ENCODE measurements at regions not wholly inside any gene's neighbourhood (a gene's known extent, or its start where the extent isn't known, plus 50 kb on each side); places are given as distances from the start of the nearest gene placed in this dataset.

DNA sequence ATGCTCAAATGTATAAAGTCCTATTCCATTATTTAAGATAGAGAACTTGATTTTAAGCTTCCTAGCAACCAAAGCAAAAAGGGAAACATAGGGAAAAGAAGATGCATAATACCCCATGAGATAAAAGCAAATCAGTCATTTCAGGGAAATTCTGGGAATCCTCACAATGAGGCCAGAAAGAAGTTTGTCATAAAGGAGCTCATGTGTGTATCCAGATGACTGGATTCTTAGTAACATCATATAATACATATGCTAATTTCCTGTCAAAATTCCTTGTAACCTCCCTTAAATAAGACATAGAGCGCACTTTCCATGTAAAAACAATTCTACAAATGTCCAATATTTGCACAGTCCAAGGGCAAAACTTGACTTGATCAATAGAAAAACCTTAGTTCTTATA lies 411.0 kb upstream of the WWC1 start:
- no peak for DNase-seq

DNA sequence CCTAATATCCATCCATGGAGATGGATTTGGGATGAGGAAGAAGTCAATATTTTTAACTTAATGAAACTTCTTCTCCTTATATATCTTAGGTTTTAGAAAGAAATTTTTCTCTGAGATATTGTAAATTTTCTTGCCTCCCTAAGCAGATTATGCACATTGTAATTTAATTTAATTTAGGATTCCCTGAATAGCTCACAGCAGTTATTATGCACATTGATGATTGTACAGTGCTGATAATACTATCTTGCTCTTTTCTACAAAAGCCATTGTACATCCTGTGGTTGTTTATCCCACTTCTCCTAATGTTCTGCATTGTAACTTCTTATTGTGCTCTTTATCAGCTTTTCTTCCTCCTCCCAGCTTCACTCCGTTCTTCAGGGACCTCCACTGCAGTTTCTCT lies 410.4 kb upstream of the WWC1 start:
- no peak for DNase-seq

DNA sequence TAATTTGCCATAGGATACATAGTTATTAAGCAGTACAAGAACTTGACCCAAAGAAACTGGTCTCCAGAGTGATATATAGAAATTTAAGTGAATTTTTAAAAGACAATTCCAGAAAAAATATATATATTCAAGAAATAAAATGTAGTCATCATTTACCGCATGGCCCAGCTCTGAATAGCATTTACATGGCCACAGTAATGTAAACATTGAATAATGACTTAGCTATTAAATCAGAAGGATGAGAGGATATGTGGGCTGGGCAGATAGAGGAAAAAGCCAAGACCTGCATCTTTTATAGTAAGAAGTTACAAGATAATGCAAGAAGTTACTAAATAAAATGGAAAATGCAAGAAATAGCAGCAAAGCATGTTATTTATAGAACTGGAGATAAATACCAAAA lies 405.2 kb upstream of the WWC1 start:
- no peak for DNase-seq

DNA sequence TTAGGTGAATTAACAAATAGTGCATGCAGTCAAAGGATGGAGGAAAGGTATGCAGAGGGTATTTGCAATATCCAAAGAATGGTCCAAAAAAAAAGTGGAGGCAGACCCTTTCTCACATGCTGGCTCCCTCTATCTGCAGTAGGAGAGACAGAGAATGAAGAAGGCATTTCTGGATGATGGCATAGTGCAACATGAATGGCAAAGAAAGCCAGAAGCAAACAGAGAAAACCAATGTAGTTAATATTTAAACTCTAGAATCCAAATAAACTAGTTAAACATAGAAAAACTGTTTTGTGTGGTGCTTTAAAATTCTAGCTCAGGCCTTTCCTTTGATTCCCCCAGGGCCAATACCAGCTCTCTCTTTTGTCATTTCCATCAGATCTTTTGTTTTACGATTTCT lies 403.1 kb upstream of the WWC1 start:
- DNase-seq = no peak

DNA sequence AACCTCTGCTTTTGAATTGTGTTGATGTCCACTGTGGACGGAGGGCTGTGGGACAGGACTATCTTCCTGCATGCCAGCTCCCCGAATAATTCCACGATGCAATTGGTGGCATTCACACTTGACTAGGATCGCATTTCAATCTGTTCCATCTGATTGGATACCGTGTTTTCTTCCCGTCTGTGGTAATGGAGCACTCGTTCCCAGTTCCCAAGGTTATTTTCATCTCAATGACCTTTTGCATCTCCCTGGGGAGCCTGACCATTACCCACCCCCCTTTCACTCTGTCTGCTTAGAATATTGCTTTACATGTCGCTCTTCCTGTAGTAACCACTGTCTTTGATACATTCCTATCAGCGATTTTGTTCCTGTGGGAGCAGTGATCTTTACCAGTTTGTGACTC lies 402.2 kb upstream of the WWC1 start:
- DNase-seq = no peak

DNA sequence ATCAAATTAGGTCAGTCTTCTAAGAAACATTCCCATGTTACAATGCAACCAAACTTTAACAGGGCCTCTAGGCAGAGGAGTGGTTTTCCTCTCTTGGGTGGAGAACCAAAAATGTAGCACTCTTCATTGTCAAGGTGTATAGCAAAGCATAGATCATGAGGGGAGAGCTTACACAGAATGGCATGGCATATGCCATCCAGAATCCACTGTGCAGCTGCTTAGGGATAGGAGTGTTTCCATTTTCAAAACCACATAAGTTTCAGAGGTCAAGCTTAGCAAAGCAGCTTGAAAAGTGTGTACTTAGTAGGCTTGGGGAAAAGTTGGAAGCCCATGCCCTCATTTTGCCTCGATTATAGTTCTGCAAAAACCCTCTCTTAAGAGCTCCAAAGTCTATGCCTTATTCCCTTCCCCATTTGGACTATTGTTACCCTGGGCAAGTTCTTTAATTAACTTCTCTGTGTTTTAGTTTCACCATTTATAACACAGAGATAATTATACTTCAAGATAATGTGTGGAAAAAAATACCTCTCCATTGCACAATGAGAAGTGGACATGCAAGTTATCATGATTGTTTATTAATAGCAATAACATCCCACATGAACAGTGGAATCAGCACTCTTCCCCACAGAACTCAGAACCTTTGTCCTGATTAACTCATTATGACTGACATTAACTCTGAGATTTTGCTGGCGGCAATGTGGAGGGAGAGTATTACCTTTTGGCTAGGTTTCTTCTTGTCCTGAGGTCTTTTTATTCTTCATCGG lies 398.9 kb upstream of the WWC1 start:
- no peak for DNase-seq

DNA sequence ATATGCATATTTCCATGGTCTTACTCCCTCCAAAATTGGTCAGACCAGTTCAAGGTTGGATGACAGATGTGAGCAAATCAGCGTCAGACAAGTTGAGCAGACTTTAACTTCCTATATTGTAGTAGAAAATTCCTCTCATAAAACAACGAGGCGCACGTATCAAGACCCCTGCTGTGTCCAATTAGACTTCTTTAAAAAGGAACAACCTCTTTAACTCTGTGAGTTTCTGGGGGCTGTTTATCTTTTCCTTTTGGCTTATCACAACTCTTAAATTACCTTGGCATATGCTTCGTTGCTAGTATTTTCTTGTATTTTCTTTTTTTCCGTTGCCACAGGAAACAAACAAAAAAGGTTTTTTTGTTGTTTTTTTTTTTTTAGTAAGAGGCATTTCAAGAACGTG lies 398.2 kb upstream of the WWC1 start:
- no peak for DNase-seq

DNA sequence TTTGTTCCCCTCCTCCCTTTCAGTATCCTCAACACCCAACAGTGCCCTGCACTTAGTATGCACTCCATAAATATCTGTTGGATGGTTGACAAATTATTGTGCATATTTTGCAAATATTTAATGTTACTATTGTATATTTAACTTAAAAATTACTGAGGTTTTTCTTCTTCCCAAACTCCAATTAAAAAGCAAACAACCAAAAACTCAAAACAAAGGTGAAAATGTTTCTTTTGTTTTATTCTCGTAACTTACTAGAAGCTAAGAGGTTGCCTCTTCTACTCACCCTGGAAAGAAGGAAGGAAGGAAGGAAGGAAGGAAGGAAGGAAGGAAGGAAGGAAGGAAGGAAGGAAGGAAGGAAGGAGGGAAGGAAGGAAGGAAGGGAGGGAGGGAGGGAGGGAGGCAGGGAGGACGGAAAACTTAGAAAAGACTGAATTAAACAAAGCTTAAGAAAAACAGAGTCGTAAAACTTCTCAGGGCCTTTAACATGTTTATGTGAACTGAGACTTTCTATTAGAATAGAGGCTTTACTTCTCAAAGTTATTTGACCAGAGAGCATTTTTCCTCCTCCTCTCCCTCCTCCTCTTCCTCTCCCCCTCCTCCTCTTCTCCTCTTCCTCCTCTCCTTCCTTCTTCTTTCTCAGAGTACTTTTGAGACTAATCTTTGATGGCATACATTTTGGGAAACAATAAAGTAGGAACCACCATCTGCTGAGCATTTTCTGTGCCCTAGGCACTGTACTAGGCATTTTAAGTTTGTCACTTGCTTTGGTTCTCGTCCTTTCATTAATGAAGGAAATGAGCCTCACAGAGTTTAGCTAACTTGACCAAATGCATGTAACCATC lies 396.6 kb upstream of the WWC1 start:
- DNase-seq = no peak

DNA sequence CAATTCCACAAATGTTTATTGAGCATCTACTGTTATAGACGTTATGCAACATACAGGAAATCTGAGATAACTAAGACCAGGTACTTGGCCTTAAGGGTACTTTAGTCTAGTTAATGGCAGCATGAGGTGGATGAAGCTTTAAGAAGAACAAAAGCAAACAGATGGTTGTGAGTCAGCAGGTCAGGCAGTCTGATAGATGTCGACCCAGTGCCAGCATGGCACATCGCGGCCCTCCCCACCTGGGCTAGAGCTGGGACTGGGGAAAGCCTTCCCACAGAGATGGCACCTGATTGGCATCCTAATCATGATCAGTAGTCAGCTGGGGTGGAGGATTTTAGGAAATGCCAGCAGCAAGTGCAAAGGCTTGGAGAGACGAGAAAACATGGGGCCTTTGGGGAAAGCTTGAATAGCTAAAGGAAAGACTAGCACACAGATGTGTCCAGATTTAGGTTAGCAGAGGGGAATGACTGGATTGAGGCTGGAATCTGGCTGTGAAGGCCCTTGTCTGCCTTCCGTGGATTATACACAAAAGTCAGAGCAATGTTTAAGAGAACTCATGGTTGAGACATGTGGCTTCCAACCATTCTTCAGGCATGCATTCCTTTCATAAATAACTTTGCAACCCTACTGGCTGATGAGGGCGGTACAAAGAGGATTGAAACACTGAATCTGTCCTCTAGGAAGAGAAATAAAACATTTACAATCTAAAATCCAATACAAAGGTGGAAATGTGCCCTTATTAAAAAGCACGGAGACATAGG lies 395.4 kb upstream of the WWC1 start:
- DNase-seq = no peak

DNA sequence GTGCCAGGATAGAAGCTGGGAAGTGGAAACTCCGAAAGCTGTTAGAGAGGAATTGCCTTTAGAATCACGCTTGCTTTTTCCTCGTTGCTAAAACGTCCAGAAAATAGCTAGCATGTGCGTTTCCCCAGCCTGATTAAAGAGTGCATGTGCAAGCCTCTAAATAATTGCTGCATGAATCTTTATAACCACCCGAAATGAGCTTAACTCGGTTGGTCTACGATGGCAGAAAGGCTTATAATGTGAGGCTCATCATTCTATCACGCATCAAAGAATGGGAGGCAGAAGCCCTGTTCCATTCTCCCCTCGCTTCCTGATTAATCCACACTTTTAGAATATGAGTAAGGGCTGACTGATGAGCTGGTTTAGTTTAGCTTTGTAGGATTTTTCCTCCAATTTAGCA lies 394.6 kb upstream of the WWC1 start:
- DNase-seq = no peak

DNA sequence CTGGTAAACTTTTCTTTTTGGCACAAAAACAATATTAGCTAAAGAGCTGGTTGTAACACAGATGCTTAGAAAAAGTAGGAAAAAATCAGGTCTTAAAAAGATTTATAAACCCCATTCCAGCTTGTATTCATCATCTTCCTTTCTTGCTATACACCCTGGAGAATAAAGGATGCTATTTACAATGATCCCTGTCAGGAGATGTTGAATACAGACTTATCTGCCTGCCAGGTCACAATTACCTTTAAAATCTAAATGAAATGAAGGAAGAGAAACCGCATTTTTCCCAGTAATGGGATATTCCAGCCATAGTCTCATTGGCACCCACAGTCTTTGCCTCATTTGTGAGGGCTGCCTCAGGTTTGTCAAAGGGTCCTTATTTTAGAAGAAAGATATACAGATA lies 394.1 kb upstream of the WWC1 start:
- DNase-seq = no peak

DNA sequence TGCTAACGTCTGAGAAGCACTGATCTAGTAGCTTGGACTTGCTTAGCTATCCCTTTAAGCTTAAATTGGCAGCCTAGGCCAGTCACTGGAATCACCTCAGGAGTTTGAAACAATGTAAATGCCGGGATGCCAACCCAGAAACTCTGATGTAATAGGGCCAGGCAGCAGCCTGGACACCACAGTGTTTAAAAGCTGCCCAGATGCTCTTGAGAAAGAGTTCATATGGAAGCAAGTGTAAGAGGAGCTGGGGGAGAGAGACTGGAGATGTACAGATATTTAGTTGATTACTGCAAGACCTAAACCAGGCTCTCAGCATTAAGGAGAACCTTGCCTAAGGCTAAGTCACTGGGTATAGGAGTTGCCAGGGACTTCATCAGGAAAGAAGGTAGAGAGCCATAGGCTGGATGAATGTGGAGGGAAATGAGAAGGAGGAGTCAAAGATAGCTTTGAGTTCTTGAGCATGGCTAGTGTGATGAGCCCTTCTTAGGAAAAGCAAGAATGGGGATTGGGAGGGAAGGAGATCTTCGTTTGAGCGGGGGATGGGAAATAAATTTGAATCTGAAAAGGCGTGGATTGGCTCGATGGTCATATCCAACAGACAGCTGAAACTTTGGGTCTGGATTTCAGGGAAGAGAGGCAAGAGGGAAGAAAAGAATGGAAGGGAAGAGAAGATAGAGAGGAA lies 392.9 kb upstream of the WWC1 start:
- no peak for DNase-seq

DNA sequence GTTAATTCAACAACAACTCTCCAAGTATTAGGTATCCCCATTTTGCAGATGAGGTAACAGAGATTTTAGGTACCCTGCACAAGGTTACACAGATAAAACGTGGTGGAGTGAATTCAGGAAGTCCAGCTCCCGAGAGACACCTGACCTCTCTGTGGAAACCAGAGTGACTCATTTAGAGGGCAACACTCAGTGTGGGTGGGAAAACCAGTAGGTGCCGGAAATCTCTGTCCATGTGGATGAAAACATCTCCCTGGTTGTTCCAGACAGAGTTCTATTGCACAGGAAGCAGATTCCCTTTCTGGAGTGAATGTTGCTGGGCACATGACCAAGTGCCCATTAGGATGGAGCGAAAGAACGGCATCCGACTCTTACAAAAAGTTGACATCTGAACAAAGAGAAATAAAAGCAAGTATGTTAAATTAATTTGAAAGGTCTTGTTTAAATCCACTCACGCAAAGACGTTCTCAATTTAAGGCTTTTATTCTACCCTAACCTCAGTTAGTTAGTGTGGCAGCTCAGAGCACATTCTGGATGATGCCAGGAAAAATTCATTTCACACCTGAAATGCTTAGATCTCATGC lies 391.9 kb upstream of the WWC1 start:
- DNase-seq = no peak

DNA sequence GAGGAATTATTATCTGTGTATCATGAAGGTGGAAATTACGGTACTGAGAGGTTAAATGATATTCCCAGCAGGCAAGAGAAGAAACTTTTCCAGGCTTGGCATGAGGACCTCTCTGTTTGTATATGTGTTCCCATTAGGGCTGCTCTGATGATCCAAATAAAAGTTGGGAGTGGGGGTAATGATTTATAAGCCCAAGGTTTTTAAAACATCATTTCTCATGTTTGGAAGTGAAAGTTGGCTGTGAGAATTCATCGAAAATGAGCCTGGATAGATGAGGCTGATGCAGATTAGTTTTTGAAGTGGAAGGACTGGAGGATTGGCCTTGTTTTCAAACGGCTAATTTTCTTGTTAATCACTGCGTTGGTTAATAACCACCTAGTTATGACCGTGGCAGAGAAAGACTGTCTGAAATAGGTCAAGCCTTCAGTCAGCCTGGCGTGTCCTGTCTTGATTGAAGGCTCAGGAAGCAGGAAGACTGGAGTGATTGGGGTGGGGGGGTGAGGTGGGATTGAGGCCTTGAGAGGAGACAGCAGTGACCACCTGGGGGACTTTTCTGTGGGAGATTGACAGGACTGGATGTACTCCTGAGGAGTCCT lies 391.0 kb upstream of the WWC1 start:
- DNase-seq = no peak

DNA sequence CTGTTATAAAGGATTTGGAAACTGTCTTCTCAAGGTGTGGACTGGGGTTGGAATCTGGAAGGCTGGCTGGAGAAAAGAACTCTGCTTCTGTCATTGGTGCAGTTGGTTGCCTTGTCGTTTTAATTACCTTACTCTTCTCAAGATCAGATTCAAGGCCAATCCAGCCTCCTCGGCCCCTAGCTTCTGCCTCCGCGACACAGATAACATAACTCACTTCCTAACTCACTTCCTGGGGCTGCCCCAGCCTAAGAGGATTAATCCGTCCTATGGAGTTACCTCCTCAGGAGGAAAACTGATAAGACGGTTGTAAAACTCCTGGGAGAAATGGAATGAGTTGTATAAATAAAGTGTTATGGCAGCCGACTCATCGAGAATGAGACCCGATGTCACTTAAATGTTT lies 389.1 kb upstream of the WWC1 start:
- no peak for DNase-seq

DNA sequence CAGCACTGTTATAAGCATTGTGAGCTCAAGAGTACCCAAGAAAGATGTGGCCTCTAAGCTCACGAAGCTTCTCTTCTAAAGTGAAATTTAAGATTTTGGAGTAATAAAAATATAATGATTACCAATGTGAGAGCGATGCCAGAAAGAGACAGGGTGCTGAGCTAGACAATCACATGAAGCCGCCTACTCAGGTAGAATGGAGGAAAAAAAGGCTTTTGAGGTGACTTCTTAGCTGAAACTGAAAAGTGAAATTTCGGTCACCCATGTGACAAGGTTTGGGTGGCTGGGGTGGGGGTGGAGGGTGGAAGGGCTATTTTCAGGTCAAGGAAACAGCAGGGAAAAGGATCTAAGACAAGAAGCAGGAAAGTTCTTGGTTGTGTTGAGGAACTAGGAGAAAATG lies 388.2 kb upstream of the WWC1 start:
- no peak for DNase-seq

DNA sequence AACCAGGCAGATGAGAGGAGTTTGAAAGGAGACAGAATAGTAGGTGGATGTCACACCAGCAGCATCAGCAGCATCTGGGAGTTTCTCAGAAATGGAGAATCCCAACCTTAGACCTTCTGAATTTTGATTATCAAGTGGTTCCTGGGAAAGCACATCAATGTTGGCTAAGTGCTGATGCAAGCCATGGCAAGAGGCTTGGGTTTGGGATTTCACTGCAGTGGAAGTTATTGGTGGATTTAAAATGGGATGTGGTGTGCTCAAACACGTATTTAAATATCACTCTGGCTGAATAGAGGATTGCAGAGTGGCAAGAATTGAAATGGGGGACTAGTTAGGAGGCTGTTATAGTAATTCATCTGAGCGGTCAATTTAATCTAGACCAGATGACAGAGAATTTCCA lies 387.8 kb upstream of the WWC1 start:
- DNase-seq = no peak

DNA sequence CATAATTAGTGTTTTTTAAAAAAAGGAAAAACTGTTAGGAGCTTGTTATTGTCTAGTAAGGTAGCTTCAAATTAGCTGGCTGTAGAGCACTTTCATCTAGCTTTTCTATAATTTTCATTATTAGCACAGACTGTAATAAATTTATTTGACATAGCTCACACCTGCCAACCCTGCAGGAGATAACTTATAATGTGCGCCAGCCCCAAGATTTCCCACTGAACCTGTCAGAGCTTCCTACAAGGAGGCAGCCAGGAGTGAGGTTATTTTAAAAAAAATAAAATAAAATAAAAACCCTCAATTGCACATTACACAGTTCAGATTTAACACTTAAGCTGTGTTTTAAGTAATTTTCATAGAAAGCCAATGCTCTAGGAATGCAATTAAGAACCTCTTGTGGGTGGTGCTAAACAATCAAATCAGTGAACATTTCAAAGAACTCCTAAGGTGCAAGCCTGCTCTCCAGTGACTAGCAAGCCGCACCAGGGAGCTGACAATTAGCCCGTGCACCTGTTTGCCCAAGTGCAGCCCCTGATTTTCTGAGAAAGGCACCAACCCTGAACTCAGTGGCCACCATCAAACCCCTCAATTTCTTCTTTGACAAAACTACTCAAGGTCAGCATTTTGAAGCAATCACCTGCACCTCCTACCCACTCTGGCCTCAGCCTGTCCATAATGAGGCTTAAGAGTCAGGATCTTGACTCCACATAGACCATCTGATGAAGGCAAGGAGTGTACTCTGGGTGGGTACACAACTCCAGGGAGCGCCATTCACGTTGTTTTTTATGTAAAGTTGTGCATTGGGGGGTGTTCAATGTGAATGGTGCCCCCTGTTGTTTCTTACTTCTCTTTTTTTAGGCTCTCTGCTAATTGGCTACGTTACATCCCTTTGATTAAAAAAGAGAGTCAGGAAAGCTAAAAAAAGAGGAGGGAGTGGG lies 385.3 kb upstream of the WWC1 start:
- DNase-seq = no peak

DNA sequence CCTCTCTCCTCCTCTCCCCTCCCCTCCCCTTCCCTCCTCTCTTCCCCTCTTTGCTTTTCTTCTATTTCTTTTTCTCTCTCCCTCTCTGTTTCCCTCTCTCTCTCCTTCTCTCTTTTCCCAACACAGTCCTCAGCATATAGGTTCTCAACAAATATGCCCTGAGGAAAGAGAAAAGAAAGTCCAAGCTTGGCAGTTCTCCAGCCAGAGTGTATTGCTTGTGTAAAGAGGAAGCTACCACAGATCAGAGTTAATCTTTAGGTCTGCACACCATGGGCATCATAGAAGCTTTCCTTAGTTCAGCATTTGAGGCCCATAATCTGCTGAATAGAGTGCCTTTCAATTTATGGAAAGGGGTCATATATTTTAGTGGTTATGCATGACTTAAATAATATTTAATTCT lies 382.8 kb upstream of the WWC1 start:
- DNase-seq = no peak

DNA sequence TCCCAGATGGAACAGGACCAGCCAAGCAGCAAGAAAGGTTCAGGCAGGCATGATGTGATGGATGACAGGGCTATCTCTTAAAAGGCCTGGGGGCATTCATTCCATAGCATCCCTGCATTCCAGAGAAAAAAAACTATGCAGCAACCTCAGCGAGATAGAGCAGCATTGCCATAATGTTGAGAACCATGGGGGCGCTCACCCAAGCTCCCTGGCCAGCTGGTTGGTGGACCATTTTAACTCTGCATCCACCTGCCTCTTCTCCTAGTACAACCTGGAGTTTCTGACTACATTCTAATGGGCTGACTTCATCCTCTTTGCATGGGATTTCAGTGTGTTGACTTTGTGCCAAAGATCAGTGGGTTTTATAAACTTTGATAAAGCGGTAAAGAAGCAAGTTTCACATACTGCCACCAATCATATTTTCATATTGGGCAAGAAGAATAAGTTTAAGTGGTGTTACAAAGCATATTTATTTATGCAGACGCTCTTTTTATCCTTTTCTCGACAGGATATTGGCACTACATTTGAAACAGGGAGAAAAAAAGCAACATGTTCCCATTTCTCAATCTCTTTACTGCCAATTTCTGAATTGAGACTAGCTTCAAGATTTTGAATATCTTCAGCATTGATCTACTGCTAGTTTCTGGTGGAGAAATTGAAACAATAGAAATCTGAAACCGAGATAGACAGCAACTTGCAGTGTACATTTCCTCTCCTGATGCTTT lies 378.3 kb upstream of the WWC1 start:
- no peak for DNase-seq

DNA sequence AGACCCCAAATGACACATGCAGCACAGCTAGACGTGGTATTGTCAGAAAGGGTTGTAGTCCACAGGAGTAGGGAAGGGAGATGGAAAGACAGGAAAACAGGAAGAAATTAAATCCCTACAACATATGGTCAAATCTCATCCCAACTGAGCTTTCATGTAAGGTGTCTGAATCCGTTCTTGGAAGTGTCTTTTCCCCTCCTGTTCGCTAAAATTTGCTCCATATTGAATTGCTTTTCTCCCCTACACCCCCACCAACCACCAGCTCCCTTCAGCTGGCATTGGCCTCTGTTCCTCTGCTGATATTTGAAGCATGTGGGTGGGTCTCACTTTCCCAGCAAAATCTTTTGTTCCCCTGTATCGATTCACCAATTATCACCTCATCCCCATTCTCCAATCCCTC lies 376.2 kb upstream of the WWC1 start:
- DNase-seq = no peak

Measured in CD4-positive, alpha-beta T cell treated with Interleukin-6 for 4 hours (primary cell).